Hematopoietic multipotent progenitor cell (in vitro differentiated cells): ENCODE measurements at regions not wholly inside any gene's neighbourhood (a gene's known extent, or its start where the extent isn't known, plus 50 kb on each side); places are given as distances from the start of the nearest gene placed in this dataset.
"Not testable (repeated sequence)": the region's sequence is repeated elsewhere in the genome, so short reads cannot be mapped to it uniquely, and the experiment has no call there.

ENCODE experiments used
- DNase-seq, 3 donors: peaks; one replicate each; pipeline ENCODE4 v3.0.0-alpha.2; 2011 to 2015; ENCODE audit warnings: low read depth in 2 of 3, low spot score in 2 of 3

GRCh38 chr1:145484257-145484656, 58.9 kb upstream of the NBPF20 start:
- peak in 2 of 3 donors; percentile 5 to 12 for DNase-seq

- DNase-seq = not testable (repeated sequence)
Measured at GRCh38 chr1:145482214-145482860, 56.9 kb upstream of the NBPF20 start.

GRCh38 chr1:145475962-145476361, 50.6 kb upstream of the NBPF20 start:
- DNase-seq = not testable (repeated sequence)

- DNase-seq = not testable (repeated sequence)
Measured at GRCh38 chr1:145475369-145475915, 50.0 kb upstream of the NBPF20 start.
